DOHH2 (cell line): ENCODE measurements at regions not wholly inside any gene's neighbourhood (a gene's known extent, or its start where the extent isn't known, plus 50 kb on each side); places are given as distances from the start of the nearest gene placed in this dataset.

Experiments used
- H3F3A ChIP-seq: fragments of 200-600 bp; sonication (generic), shearing (Covaris generic); 2 replicates; pipeline ENCODE4 v1.6.0; 2016; ENCODE audit warnings: antibody characterized with exemption, mild to moderate bottlenecking; ENCODE audit not compliant: control insufficient read depth, insufficient read depth
- H3K27ac ChIP-seq: fragments of 200-600 bp; sonication (generic); 2 replicates; pipeline ENCODE4 v1.5.1; 2014; ENCODE audit warnings: low read depth, mild to moderate bottlenecking, low read length, moderate library complexity
- H3K27me3 ChIP-seq: fragments of 200-600 bp; sonication (generic); 2 replicates; pipeline ENCODE4 v1.6.1; 2014; ENCODE audit warnings: mild to moderate bottlenecking, low read length, mixed read lengths; ENCODE audit not compliant: control insufficient read depth
- H3K36me3 ChIP-seq: fragments of 200-600 bp; sonication (generic); 2 replicates; pipeline ENCODE4 v1.6.1; 2014; ENCODE audit warnings: mild to moderate bottlenecking, low read length, moderate library complexity, mixed read lengths; ENCODE audit not compliant: control insufficient read depth
- H3K4me1 ChIP-seq: fragments of 200-600 bp; sonication (generic); 2 replicates; pipeline ENCODE4 v1.6.1; 2014; ENCODE audit warnings: mild to moderate bottlenecking, low read length, mixed read lengths; ENCODE audit not compliant: control insufficient read depth
- H3K4me2 ChIP-seq: fragments of 200-600 bp; sonication (generic); 2 replicates; pipeline ENCODE4 v1.6.0; 2014; ENCODE audit warnings: mild to moderate bottlenecking, low read length, moderate library complexity
- H3K4me3 ChIP-seq: fragments of 200-600 bp; sonication (generic); 2 replicates; pipeline ENCODE4 v1.5.1; 2014; ENCODE audit warnings: mild to moderate bottlenecking, low read length, mixed read lengths
- H3K79me2 ChIP-seq: fragments of 200-600 bp; sonication (generic); 2 replicates; pipeline ENCODE4 v1.6.1; 2014; ENCODE audit warnings: mild to moderate bottlenecking, low read length, mixed read lengths; ENCODE audit not compliant: control insufficient read depth
- H3K9me2 ChIP-seq: fragments of 200-600 bp; sonication (generic); replicated peaks from 2 replicates; pipeline ENCODE4 v1.6.1; 2014; ENCODE audit warnings: mild to moderate bottlenecking, low read length, mixed read lengths; ENCODE audit not compliant: control insufficient read depth
- H3K9me3 ChIP-seq: fragments of 200-600 bp; sonication (generic); 2 replicates; pipeline ENCODE4 v1.6.1; 2014; ENCODE audit warnings: antibody characterized with exemption, low read length, mixed read lengths; ENCODE audit not compliant: control insufficient read depth, insufficient read depth
- H4K20me1 ChIP-seq: fragments of 200-600 bp; sonication (generic); 2 replicates; pipeline ENCODE4 v1.6.0; 2014; ENCODE audit warnings: low read depth, mild to moderate bottlenecking, antibody characterized with exemption, low read length, moderate library complexity; ENCODE audit not compliant: control insufficient read depth, insufficient read depth
- EZH2phosphoT487 ChIP-seq: fragments of 200-600 bp; sonication (generic); IDR thresholded peaks from 2 replicates; pipeline ENCODE4 v1.6.1; 2017; ENCODE audit warnings: borderline replicate concordance, mild to moderate bottlenecking, antibody characterized with exemption, low read length, moderate library complexity, mixed read lengths
- TF ChIP-seq, protein P1 (sequence below): fragments of 200-600 bp; sonication (generic); IDR thresholded peaks from one replicate; pipeline ENCODE4 v1.5.1; 2014; ENCODE audit warnings: antibody characterized with exemption, mild to moderate bottlenecking, low read depth, low read length; ENCODE audit not compliant: poor library complexity, severe bottlenecking

DNA sequence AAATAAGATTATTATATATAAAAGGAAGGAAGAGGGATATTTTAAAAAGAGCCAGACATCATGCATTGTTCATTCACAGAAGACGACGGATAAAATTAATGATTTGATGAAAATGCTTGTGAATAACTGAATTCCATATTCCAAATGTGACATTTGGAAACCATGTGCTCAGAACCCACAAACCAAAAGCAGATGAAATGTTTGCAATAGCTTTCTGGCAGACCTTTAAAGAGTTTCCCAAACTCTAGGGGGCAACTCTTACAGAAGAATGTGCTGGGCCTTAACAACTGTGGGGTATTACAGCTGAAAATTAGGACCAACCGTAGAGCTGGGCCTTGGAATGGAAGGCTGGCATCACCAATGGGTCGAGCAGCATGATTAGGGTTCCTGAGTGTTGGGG lies 471.0 kb downstream of the EFNA5 start:
- Histone ChIP-seq H3K4me1 (no peaks in the 10 kb centered on the region), H3K36me3 (no peaks in the 10 kb centered on the region), H3F3A (no peaks in the 10 kb centered on the region), H3K9me3 (no peaks in the 10 kb centered on the region; the same call in 1 of the 2 replicates), H3K27ac (no peak overlapping the region), H3K9me2 (no peaks in the 10 kb centered on the region), H4K20me1 (no peaks in the 10 kb centered on the region), H3K4me2 (no peak overlapping the region), H3K79me2 (no peaks in the 10 kb centered on the region), H3K27me3 (no peaks in the 10 kb centered on the region), H3K4me3 (no peak overlapping the region)
- TF ChIP-seq, protein P1, sequence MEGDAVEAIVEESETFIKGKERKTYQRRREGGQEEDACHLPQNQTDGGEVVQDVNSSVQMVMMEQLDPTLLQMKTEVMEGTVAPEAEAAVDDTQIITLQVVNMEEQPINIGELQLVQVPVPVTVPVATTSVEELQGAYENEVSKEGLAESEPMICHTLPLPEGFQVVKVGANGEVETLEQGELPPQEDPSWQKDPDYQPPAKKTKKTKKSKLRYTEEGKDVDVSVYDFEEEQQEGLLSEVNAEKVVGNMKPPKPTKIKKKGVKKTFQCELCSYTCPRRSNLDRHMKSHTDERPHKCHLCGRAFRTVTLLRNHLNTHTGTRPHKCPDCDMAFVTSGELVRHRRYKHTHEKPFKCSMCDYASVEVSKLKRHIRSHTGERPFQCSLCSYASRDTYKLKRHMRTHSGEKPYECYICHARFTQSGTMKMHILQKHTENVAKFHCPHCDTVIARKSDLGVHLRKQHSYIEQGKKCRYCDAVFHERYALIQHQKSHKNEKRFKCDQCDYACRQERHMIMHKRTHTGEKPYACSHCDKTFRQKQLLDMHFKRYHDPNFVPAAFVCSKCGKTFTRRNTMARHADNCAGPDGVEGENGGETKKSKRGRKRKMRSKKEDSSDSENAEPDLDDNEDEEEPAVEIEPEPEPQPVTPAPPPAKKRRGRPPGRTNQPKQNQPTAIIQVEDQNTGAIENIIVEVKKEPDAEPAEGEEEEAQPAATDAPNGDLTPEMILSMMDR, result no peak
- no peak for TF ChIP-seq EZH2phosphoT487

GRCh38 chr5:107196500-107197059 lies 474.2 kb downstream of the EFNA5 start:
- no peaks in the 10 kb centered on the region for H3K9me2 ChIP-seq
- H3K36me3 ChIP-seq, result no peaks in the 10 kb centered on the region
- no peak for TF ChIP-seq EZH2phosphoT487
- TF ChIP-seq, protein P1, result no peak
- H3K9me3 ChIP-seq, result no peaks in the 10 kb centered on the region; the same call in 1 of the 2 replicates
- no peak overlapping the region for H3K4me2 ChIP-seq
- H3K27ac ChIP-seq, result no peak overlapping the region
- H3K4me3 ChIP-seq, result no peak overlapping the region
- no peaks in the 10 kb centered on the region for H3K27me3 ChIP-seq
- no peaks in the 10 kb centered on the region for H3K4me1 ChIP-seq
- no peaks in the 10 kb centered on the region for H3F3A ChIP-seq
- no peaks in the 10 kb centered on the region for H4K20me1 ChIP-seq
- H3K79me2 ChIP-seq, result no peaks in the 10 kb centered on the region

DNA sequence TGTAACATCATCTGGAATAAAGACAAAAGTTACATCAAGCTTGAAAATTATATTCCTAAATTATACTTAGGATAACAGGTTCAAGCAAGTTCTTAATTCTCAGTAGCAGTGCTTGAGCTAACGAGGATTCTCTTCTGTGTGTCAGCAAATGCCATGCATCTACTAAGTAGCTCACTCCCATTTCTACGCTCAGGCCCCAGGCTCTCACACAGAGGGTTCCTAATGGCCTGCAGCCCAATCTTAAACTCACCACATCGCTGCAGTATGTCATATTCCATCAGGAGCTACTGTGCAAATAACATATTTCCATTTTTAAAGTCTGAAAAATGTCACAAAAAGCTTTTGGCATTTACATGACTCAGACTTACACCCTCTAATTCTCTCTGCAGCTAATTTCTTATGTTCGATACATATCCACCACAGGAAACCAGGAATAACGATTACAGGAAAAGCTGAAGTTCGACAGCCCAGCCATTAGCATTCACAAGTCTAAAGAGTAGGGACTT lies 474.8 kb downstream of the EFNA5 start:
- Histone ChIP-seq H3K9me2 (no peaks in the 10 kb centered on the region), H3K36me3 (no peaks in the 10 kb centered on the region), H4K20me1 (no peaks in the 10 kb centered on the region), H3F3A (no peaks in the 10 kb centered on the region), H3K79me2 (no peaks in the 10 kb centered on the region), H3K4me1 (no peaks in the 10 kb centered on the region), H3K27me3 (no peaks in the 10 kb centered on the region), H3K4me3 (no peak overlapping the region), H3K4me2 (no peak overlapping the region), H3K9me3 (no peaks in the 10 kb centered on the region; the same call in 1 of the 2 replicates), H3K27ac (no peak overlapping the region)
- no peak for TF ChIP-seq EZH2phosphoT487
- TF ChIP-seq, protein P1, result no peak
